HG03095 (cell line): ENCODE measurements at regions not wholly inside any gene's neighbourhood (a gene's known extent, or its start where the extent isn't known, plus 50 kb on each side); places are given as distances from the start of the nearest gene placed in this dataset.
"Not testable (repeated sequence)": the region's sequence is repeated elsewhere in the genome, so short reads cannot be mapped to it uniquely, and the experiment has no call there.

Experiments used
- ATAC-seq: cut with Tn5 transposase; IDR thresholded peaks from one replicate; pipeline ENCODE4 v1.9.1; 2021; ENCODE audit warnings: moderate library complexity; ENCODE audit not compliant: unreplicated experiment

DNA sequence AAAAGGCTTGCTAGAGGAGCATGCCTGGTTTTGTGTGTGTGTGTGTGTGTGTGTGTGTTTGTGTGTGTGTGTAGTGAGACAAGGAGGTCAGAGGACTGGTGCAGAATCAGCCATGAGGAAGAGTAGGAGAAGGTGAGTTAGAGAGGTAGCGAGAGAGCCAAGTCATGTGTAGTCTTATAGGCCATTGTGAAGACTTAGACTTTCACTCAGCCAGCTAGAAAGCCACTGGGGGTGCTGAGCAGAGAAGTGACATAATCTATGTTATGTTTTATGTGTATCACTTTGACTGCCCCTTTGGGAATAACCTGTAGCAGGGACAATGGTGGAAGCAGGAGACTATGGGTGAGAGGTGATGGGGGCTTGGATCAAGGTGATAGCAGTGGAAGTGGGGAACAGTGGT is 180.5 kb upstream of the CLINT1 start:
- ATAC-seq: no peak

DNA sequence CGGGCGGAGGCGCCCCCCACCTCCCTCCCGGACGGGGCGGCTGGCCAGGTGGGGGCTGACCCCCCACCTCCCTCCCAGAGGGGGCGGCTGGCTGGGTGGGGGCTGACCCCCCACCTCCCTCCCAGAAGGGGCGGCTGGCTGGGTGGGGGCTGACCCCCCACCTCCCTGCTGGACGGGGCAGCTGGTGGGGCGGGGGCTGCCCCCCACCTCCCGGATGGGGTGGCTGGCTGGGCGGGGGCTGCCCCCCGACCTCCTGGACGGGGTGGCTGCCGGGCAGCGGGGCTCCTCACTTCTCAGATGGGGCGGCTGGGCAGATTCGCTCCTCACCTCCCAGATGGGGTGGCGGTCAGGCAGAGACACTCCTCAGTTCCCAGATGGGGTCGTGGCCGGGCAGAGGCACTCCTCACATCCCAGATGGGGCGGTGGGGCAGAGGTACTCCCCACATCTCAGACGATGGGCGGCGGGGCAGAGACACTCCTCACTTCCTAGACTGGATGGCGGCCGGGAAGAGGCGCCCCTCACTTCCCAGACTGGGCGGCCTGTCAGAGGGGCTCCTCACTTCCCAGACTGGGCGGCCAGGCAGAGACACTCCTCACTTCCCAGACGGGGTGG is 178.1 kb upstream of the CLINT1 start:
- ATAC-seq: not testable (repeated sequence)

DNA sequence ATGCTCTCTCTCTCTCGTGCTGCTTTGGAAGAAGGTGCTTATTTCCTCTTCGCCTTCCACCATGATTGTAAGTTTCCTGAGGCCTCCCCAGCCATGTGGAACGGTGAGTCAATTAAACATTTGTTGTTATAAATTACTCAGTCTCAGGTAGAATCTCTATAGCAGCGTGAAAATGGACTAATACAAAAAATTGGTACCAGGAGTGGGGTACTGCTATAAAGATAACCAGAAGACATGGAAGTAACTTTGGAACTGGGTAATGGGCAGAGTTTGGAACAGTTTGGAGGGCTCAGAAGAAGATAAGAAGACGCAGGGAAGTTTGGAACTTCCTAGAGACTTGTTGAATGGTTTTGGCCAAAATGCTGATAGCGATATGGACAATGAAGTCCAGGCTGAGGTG is 175.6 kb upstream of the CLINT1 start:
- ATAC-seq: not testable (repeated sequence)

DNA sequence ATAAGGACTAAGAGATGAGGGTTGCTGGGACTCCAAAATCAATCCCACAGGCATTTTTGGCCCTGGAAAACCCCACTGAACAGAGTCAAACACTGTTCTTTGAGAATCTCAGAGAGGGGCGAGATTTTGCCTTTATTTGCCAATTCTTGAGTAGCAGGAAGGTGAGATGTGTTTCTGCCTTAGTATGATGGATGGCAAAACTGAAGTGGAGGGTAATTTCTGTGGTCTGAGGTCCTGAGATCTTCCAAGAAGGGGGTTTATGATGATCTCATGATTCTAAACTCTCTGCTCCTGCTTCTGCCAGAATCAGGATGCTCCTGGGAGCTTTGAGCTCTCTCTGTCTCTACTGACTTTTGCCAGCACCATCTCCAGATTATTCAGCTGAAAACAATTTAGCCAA is 174.8 kb upstream of the CLINT1 start:
- ATAC-seq: no peak

- no peak for ATAC-seq
Observed at GRCh38 chr5:158033076-158033475, 174.1 kb upstream of the CLINT1 start.

DNA sequence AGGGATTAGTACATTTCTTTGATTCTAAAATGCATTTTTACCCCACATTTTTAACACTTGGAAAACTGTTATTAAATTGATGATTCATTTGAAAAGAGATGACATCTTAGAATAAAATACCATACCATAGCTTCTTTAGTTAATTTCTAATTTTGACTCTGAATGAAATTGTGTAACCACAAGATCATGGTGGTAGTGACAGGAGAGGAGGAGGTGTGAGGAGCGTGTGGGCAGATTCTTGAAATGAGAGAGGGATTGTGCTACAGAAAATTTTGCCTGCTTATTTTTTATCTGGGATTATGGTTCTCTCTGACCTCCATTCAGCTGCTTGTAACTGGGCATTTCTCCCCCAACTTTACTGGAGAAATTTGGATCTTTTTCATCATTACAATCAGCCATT is 173.3 kb upstream of the CLINT1 start:
- no peak for ATAC-seq

- ATAC-seq: no peak
Observed at GRCh38 chr5:158027806-158028775, 169.1 kb upstream of the CLINT1 start.

DNA sequence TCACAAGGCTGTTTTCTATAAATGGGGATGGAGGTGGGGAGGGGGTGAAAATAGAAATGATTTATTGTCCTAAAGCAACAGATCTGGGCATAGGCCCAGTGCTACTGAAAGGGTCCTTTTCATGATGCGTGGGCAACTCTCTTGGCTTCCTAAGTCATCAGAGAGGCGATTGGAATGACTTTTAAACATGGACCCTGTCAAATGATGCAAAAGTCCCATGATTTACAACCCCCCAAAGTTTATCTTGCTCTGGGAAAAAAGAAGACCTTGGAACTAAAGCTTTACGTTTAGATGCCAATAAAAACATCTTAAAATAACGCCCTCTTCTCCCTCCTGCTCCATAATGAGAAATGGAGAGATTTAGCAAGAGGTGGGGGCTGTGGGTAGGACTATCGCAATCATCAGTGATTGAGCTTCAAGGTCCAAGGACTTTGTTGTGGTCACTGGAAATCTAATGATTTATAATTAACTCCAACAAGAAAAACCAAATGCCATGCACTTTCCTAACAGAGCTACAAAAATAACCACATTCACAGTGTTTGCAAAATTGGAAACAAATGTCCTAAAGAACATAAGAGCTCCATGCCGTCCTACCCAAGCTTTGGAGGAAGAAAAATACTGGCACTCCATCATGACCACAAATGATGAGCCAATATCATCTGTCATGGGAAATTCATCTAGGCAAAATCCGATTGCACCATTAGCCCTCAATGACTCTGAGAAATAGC is 167.5 kb upstream of the CLINT1 start:
- no peak for ATAC-seq

- no peak for ATAC-seq
Observed at GRCh38 chr5:158023266-158023665, 164.3 kb upstream of the CLINT1 start.

- ATAC-seq: no peak
Observed at GRCh38 chr5:158022837-158023236, 163.9 kb upstream of the CLINT1 start.

DNA sequence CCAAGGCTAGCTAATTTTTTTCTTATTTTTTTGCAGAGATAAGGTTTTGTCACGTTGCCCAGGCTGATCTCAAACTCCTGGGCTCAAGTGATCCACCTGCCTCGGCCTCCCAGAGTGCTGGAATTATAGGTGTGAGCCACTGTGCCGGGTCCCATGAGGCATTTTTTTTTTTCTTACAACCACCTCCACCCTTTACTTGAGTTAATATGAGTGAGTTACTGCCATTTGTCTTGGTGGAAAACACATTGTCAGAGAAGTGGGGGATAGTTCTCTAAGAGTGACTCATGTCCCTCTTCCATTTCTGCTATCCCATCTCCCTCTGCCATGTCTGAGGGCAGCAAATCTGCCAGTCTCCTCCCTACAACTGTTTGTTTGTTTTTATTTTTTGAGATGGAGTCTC is 163.4 kb upstream of the CLINT1 start:
- no peak for ATAC-seq

- ATAC-seq: no peak
Observed at GRCh38 chr5:158020555-158021418, 161.8 kb upstream of the CLINT1 start.

- no peak for ATAC-seq
Observed at GRCh38 chr5:158017469-158017868, 158.5 kb upstream of the CLINT1 start.

DNA sequence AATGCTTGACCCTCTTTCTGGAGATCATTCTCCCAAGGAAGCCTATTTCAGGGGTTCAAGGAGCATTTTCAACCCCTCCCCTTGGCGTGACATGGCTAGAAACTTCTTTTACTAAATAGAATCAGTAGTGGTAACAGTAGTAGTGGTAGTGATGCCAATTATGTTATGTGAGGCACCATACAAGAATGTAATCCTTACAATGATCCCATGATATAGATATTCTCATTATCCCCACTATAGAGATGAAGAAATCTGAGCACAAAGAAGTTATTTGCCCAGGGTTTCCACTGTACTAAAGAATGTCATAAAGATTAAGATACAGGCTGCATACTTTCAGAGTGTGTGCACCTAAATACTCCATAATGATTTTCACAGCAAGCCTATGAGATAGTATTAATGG is 155.4 kb upstream of the CLINT1 start:
- ATAC-seq: no peak

GRCh38 chr5:158013939-158014338 is 155.0 kb upstream of the CLINT1 start:
- no peak for ATAC-seq

GRCh38 chr5:158013303-158013702 is 154.4 kb upstream of the CLINT1 start:
- no peak for ATAC-seq

DNA sequence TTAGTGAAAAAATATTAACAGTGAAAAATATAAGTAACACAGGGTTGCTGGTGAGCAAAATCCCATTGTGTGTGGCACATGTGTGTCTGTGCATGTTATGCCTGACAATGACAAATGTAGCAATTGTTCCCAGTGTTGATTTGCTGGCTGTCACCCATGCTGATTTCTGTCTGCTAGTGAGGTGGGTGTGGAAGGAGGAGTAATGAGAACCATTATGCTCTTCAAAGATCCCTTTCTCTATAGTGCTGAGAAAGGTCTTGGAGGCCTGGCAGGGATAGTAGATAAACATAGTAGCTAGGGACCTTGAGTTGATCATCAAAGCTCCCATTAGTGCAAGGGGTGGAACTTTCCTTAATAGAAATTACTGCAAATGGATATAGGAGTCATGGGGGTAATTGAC is 152.5 kb upstream of the CLINT1 start:
- no peak for ATAC-seq

DNA sequence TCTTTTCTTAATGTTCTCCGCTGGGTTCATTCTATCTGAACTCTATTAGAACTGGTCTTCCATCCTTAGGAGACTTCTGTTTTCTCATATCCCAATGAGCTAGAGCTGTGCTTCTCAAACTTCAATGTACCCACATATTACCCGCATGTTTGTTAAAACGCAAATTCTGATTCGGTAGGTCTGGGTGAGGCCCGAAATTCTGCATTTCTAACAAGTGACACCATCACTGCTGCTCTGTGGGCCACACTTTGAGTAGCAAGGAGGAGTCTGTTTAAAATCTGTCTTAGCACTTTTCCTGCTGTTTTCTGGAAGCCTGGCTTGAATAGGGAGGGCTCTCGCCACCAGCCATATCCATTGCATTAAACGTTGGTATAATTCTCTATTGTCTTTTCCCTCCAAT is 151.9 kb upstream of the CLINT1 start:
- ATAC-seq: no peak

- no peak for ATAC-seq
Observed at GRCh38 chr5:158007336-158007735, 148.4 kb upstream of the CLINT1 start.

- ATAC-seq: no peak
Observed at GRCh38 chr5:157999696-158000095, 140.8 kb upstream of the CLINT1 start.
